Karpas-422 (cell line): ENCODE measurements at regions not wholly inside any gene's neighbourhood (a gene's known extent, or its start where the extent isn't known, plus 50 kb on each side); places are given as distances from the start of the nearest gene placed in this dataset.
"Not testable (repeated sequence)": the region's sequence is repeated elsewhere in the genome, so short reads cannot be mapped to it uniquely, and the experiment has no call there.

Source experiments
- DNase-seq: peaks from one replicate; pipeline ENCODE4 v3.0.0-alpha.2; 2015
- H2AFZ ChIP-seq: fragments of 200-600 bp; sonication (generic); 2 replicates; pipeline ENCODE4 v1.6.1; 2014; ENCODE audit warnings: antibody characterized with exemption, low read length, mixed read lengths
- H3K27ac ChIP-seq: fragments of 200-600 bp; sonication (generic); 2 replicates; pipeline ENCODE4 v1.5.1; 2014; ENCODE audit warnings: mild to moderate bottlenecking, low read length, moderate library complexity
- H3K27me3 ChIP-seq: fragments of 200-600 bp; sonication (generic); 2 replicates; pipeline ENCODE4 v1.6.1; 2014; ENCODE audit warnings: low read length, mixed read lengths
- H3K36me3 ChIP-seq: fragments of 200-600 bp; sonication (generic); 2 replicates; pipeline ENCODE4 v1.6.1; 2014; ENCODE audit warnings: low read length, mixed read lengths; ENCODE audit not compliant: insufficient read depth
- H3K4me1 ChIP-seq: fragments of 200-600 bp; sonication (generic); 2 replicates; pipeline ENCODE4 v1.6.1; 2014; ENCODE audit warnings: mild to moderate bottlenecking, low read length, mixed read lengths
- H3K4me2 ChIP-seq: fragments of 200-600 bp; sonication (generic); 2 replicates; pipeline ENCODE4 v1.6.1; 2014; ENCODE audit warnings: low read length, low read depth, mild to moderate bottlenecking; ENCODE audit not compliant: poor library complexity, severe bottlenecking
- H3K4me3 ChIP-seq: fragments of 200-600 bp; sonication (generic); 2 replicates; pipeline ENCODE4 v1.5.1; 2014; ENCODE audit warnings: mild to moderate bottlenecking, antibody characterized with exemption, low read length, mixed read lengths
- H3K79me2 ChIP-seq: fragments of 200-600 bp; sonication (generic); 2 replicates; pipeline ENCODE4 v1.6.1; 2014; ENCODE audit warnings: mild to moderate bottlenecking, low read length, mixed read lengths
- H3K9ac ChIP-seq: fragments of 200-600 bp; sonication (generic); 2 replicates; pipeline ENCODE4 v1.6.0; 2014; ENCODE audit warnings: low read length
- H3K9me2 ChIP-seq: fragments of 200-600 bp; sonication (generic), shearing (Covaris generic); replicated peaks from 2 replicates; pipeline ENCODE4 v1.6.0; 2014; ENCODE audit warnings: mild to moderate bottlenecking, low read length, moderate library complexity; ENCODE audit not compliant: insufficient read depth
- H3K9me3 ChIP-seq: fragments of 300-700, 200-600 bp; sonication (generic); 2 replicates; pipeline ENCODE4 v1.6.1; 2014; ENCODE audit warnings: low read length, mixed read lengths
- H4K20me1 ChIP-seq: fragments of 200-600 bp; sonication (generic); 2 replicates; pipeline ENCODE4 v1.6.1; 2014; ENCODE audit warnings: mild to moderate bottlenecking, antibody characterized with exemption, low read length, low read depth; ENCODE audit not compliant: insufficient read depth

- H3K9me3 ChIP-seq, H3K27me3 ChIP-seq, H3K9me2 ChIP-seq, H3K36me3 ChIP-seq: not testable (repeated sequence)
- Histone ChIP-seq H3K4me3 (peak overlapping the region; percentile 83), H3K4me2 (peak overlapping the region; percentile 69), H3K9ac (peak overlapping the region; percentile 91), H3K27ac (peak overlapping the region; percentile 76), H3K4me1 (peaks cover 20% of the 10 kb centered on the region), H2AFZ (0 out of 2 replicates have a peak overlapping the region, but pooled peaks have one; percentile 50), H3K79me2 (peaks cover 62% of the 10 kb centered on the region), H4K20me1 (peaks cover 16% of the 10 kb centered on the region; the same call in 1 of the 2 replicates)
- peak; percentile 91 for DNase-seq
Observed at GRCh38 chr17:30731210-30732132, 93.0 kb downstream of the CRLF3 start.

- Histone ChIP-seq H3K4me1 (peaks cover 20% of the 10 kb centered on the region), H3K79me2 (peaks cover 62% of the 10 kb centered on the region), H3K4me2 (peak overlapping the region; percentile 69), H2AFZ (0 out of 2 replicates have a peak overlapping the region, but pooled peaks have one; percentile 50), H4K20me1 (peaks cover 16% of the 10 kb centered on the region; the same call in 1 of the 2 replicates), H3K4me3 (peak overlapping the region; percentile 55), H3K27ac (peak overlapping the region; percentile 65), H3K9ac (peak overlapping the region; percentile 69)
- H3K36me3 ChIP-seq, H3K27me3 ChIP-seq, H3K9me3 ChIP-seq, DNase-seq, H3K9me2 ChIP-seq: not testable (repeated sequence)
Observed at GRCh38 chr17:30730837-30731209, 93.7 kb downstream of the CRLF3 start.

GRCh38 chr17:30730171-30730836 lies 94.2 kb downstream of the CRLF3 start:
- H3K27ac ChIP-seq, H2AFZ ChIP-seq, DNase-seq, H3K9me2 ChIP-seq, H3K36me3 ChIP-seq, H3K9me3 ChIP-seq, H3K27me3 ChIP-seq: not testable (repeated sequence)
- Histone ChIP-seq H3K4me3 (peak overlapping the region; percentile 55; the same call in 1 of the 2 replicates), H4K20me1 (peaks cover 16% of the 10 kb centered on the region; the same call in 1 of the 2 replicates), H3K9ac (peak overlapping the region; percentile 69), H3K79me2 (peaks cover 62% of the 10 kb centered on the region), H3K4me2 (peak overlapping the region; percentile 69), H3K4me1 (peaks cover 20% of the 10 kb centered on the region)

DNA sequence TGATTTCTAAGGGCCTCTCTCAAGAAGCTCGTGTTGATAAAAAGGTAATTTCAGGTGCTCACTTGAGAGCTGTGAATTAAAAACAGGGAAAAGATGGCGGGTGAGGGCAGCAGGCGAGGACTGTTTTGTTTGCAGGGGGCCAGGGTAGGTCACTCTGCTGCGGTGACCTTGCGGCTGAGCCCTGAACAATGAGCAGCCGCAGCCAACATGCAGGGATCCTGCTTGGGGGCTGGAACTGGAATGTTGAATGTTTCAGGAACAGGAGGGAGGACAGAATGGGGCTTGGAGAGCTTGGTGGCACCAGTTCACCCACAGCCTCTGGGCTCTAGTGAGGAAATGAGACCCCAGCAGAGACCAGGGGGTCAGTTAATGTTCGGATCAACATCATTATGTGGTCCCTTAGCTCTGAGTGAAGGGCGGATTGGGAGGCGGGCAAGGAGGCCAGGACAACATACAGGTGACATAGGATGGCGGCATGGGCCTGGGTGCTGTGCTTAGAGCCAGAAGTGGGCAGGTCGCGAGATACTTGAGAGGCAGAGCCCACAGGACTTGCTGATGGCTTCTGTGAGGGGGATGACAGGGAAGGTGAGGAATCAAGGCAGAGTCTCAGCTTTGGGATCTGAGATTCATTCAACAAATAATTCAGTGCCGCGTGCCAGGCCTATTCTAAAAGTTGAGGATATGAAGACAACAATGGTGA lies 94.9 kb downstream of the CRLF3 start:
- H3K4me2 ChIP-seq, H3K36me3 ChIP-seq, H3K27me3 ChIP-seq, H3K9ac ChIP-seq, H3K27ac ChIP-seq, H3K9me3 ChIP-seq, H3K9me2 ChIP-seq, DNase-seq, H3K4me3 ChIP-seq, H2AFZ ChIP-seq: not testable (repeated sequence)
- H3K4me1 ChIP-seq: peaks cover 20% of the 10 kb centered on the region
- H4K20me1 ChIP-seq: peaks cover 16% of the 10 kb centered on the region; the same call in 1 of the 2 replicates
- peaks cover 57% of the 10 kb centered on the region for H3K79me2 ChIP-seq

GRCh38 chr17:30727517-30727916 lies 97.0 kb downstream of the CRLF3 start:
- not testable (repeated sequence) for DNase-seq
- H3K79me2 ChIP-seq: peaks cover 43% of the 10 kb centered on the region

GRCh38 chr17:30726734-30727133 lies 97.8 kb downstream of the CRLF3 start:
- H3K4me2 ChIP-seq, H3K27ac ChIP-seq, H3K4me3 ChIP-seq, H3K27me3 ChIP-seq, DNase-seq, H3K9me3 ChIP-seq, H3K36me3 ChIP-seq, H2AFZ ChIP-seq, H3K9ac ChIP-seq, H3K9me2 ChIP-seq, H4K20me1 ChIP-seq: not testable (repeated sequence)
- Histone ChIP-seq H3K79me2 (peaks cover 43% of the 10 kb centered on the region), H3K4me1 (peaks cover 19% of the 10 kb centered on the region)

More at GRCh38 chr17:30727517-30727916, 97.0 kb downstream of the CRLF3 start:
- not testable (repeated sequence) for H2AFZ ChIP-seq, H3K27me3 ChIP-seq, H3K9ac ChIP-seq, H3K9me3 ChIP-seq, H3K4me2 ChIP-seq, H3K27ac ChIP-seq, H4K20me1 ChIP-seq, H3K4me3 ChIP-seq, H3K36me3 ChIP-seq, H3K9me2 ChIP-seq
- H3K4me1 ChIP-seq: peaks cover 14% of the 10 kb centered on the region

- DNase-seq, H3K4me2 ChIP-seq, H3K36me3 ChIP-seq, H3K9ac ChIP-seq, H3K27ac ChIP-seq, H2AFZ ChIP-seq, H3K4me3 ChIP-seq, H3K27me3 ChIP-seq, H4K20me1 ChIP-seq, H3K9me3 ChIP-seq, H3K9me2 ChIP-seq: not testable (repeated sequence)
- Histone ChIP-seq H3K79me2 (peaks cover 41% of the 10 kb centered on the region), H3K4me1 (peaks cover 19% of the 10 kb centered on the region)
Observed at GRCh38 chr17:30726310-30726709, 98.2 kb downstream of the CRLF3 start.
